A549 (cell line): ENCODE measurements at regions not wholly inside any gene's neighbourhood (a gene's known extent, or its start where the extent isn't known, plus 50 kb on each side); places are given as distances from the start of the nearest gene placed in this dataset.

Source experiments
- CTCF ChIP-seq: fragments of >200 bp; sonication (Bioruptor Twin); formaldehyde crosslinking; IDR thresholded peaks from 3 replicates; pipeline ENCODE4 v1.5.1; 2016
- EP300 ChIP-seq, 2 experiments: fragments of >200 bp; sonication (Bioruptor Twin); formaldehyde crosslinking; IDR thresholded peaks; 2 replicates in 1 of 2; 3 replicates in 1 of 2; pipeline ENCODE4 v1.6.1; 2016 to 2017
- MYC ChIP-seq: IDR thresholded peaks from 2 replicates; pipeline ENCODE4 v1.6.1; 2012; ENCODE audit warnings: mild to moderate bottlenecking, inconsistent platforms, low read length, improper control_type of control experiment, borderline replicate concordance
- RAD21 ChIP-seq, 2 experiments: fragments of >200 bp in 1 of 2; sonication (Bioruptor Twin) in 1 of 2; formaldehyde crosslinking in 1 of 2; IDR thresholded peaks in 1 of 2; conservative IDR thresholded peaks in 1 of 2; 2 replicates in 1 of 2; 3 replicates in 1 of 2; pipeline ENCODE4 v1.6.1; 2012 to 2018; ENCODE audit warnings: inconsistent platforms in 1 of 2

- no peak for TF ChIP-seq MYC
- no peak for TF ChIP-seq CTCF
- no peak for TF ChIP-seq EP300 (IDR thresholded peaks at IDR 0.05)
- TF ChIP-seq RAD21 (conservative IDR thresholded peaks at IDR 0.05 in 1 of 2, IDR thresholded peaks at IDR 0.05 in 1 of 2): no peak
Observed at GRCh38 chr4:84099599-84099998, 399.5 kb downstream of the NKX6-1 start.
